H1 (cell line): ENCODE measurements at regions not wholly inside any gene's neighbourhood (a gene's known extent, or its start where the extent isn't known, plus 50 kb on each side); places are given as distances from the start of the nearest gene placed in this dataset.

Source experiments
- CTCF ChIA-PET: fragments of 300-600 bp; sonication (Branson Sonifier 250); formaldehyde crosslinking; loops from one replicate; lab custom pipeline; 2021; ENCODE audit not compliant: partially characterized antibody; lab: Charles Lee
- POLR2A ChIA-PET: fragments of 300-600 bp; sonication (Branson Sonifier 250); formaldehyde crosslinking; loops from one replicate; lab custom pipeline; 2021; ENCODE audit warnings: inconsistent platforms; ENCODE audit not compliant: partially characterized antibody; lab: Charles Lee
- DNase-seq, 2 experiments: peaks; one replicate each; pipeline versions ENCODE4 v3.0.0 to v3.0.0-alpha.2; 2010 to 2022; ENCODE audit warnings: low spot score in 2 of 2, low read depth in 1 of 2, mixed read lengths in 1 of 2
- FAIRE-seq: peaks from 2 replicates; lab custom pipeline; 2011; peaks lifted over from hg19 to GRCh38; lab: Jason Lieb, UNC
- H2AFZ ChIP-seq: 2 replicates; pipeline ENCODE4 v1.8.1; 2012; ENCODE audit warnings: low read length, inconsistent platforms
- H2AK5ac ChIP-seq: 2 replicates; pipeline ENCODE4 v1.6.1; 2013; ENCODE audit warnings: low read depth, low read length
- H2BK120ac ChIP-seq: replicated peaks from 2 replicates; pipeline ENCODE3; 2013; ENCODE audit warnings: low read depth, low read length, inconsistent platforms
- H2BK12ac ChIP-seq: 2 replicates; pipeline ENCODE4 v1.6.1; 2013; ENCODE audit warnings: low read depth, low read length
- H2BK15ac ChIP-seq: 2 replicates; pipeline ENCODE4 v1.6.1; 2013; ENCODE audit warnings: low read length
- H2BK20ac ChIP-seq: 2 replicates; pipeline ENCODE4 v1.6.1; 2013; ENCODE audit warnings: low read length
- H2BK5ac ChIP-seq: 2 replicates; pipeline ENCODE4 v1.6.1; 2013; ENCODE audit warnings: low read depth, low read length
- H3K14ac ChIP-seq: 2 replicates; pipeline ENCODE4 v1.6.1; 2013; ENCODE audit warnings: inconsistent platforms; ENCODE audit not compliant: insufficient read length
- H3K18ac ChIP-seq: 2 replicates; pipeline ENCODE4 v1.6.1; 2013; ENCODE audit warnings: low read length; ENCODE audit errors: extremely low read depth
- H3K23ac ChIP-seq: 2 replicates; pipeline ENCODE4 v1.6.1; 2013; ENCODE audit warnings: inconsistent platforms; ENCODE audit not compliant: insufficient read length
- H3K23me2 ChIP-seq: 2 replicates; pipeline ENCODE4 v1.6.1; 2013; ENCODE audit warnings: low read depth, low read length
- H3K27ac ChIP-seq: 2 replicates; pipeline ENCODE4 v1.6.1; 2011; ENCODE audit warnings: low read depth, low read length, inconsistent platforms
- H3K27me3 ChIP-seq, 4 experiments: replicated peaks in 1 of 4; 1 replicate in 1 of 4; 2 replicates in 3 of 4; pipeline versions ENCODE4 v1.6.1 to v1.8.1; 2011 to 2013; ENCODE audit warnings: low read length in 3 of 4, mild to moderate bottlenecking in 3 of 4, inconsistent platforms in 2 of 4, mixed read lengths in 2 of 4, moderate library complexity in 1 of 4; ENCODE audit not compliant: control insufficient read depth in 3 of 4, insufficient read depth in 3 of 4; ENCODE audit errors: extremely low read depth in 1 of 4
- H3K36me3 ChIP-seq, 4 experiments: 2 replicates each; pipeline versions ENCODE4 v1.6.1 to v1.8.1; 2011 to 2013; ENCODE audit warnings: mild to moderate bottlenecking in 4 of 4, low read length in 3 of 4, moderate library complexity in 2 of 4, control low read depth in 1 of 4, inconsistent platforms in 1 of 4; ENCODE audit not compliant: insufficient read depth in 4 of 4, control insufficient read depth in 2 of 4
- H3K4ac ChIP-seq: replicated peaks from 2 replicates; pipeline ENCODE3; 2013; ENCODE audit warnings: low read length, low read depth, mixed read lengths, inconsistent platforms; ENCODE audit not compliant: insufficient read length
- H3K4me1 ChIP-seq, 4 experiments: replicated peaks in 1 of 4; 1 replicate in 1 of 4; 2 replicates in 3 of 4; pipeline versions ENCODE4 v1.6.1 to v1.8.1; 2011 to 2013; ENCODE audit warnings: low read length in 3 of 4, inconsistent platforms in 2 of 4, mixed read lengths in 1 of 4; ENCODE audit not compliant: insufficient read depth in 4 of 4, control insufficient read depth in 3 of 4
- H3K4me2 ChIP-seq, 2 experiments: 2 replicates each; pipeline versions ENCODE4 v1.6.1 to v1.8.1; 2011 to 2013; ENCODE audit warnings: low read depth in 2 of 2, low read length in 2 of 2, control low read depth in 1 of 2, inconsistent platforms in 1 of 2, mild to moderate bottlenecking in 1 of 2; ENCODE audit not compliant: insufficient read depth in 1 of 2
- H3K4me3 ChIP-seq, 4 experiments: fragments of 200-600, 300-600 bp in 1 of 4; sonication (generic), shearing (Covaris generic), sonication (Bioruptor Twin) in 1 of 4; 2 replicates each; pipeline versions ENCODE4 v1.5.1 to v1.8.1; 2011 to 2016; ENCODE audit warnings: low read length in 4 of 4, low read depth in 3 of 4, control low read depth in 2 of 4, inconsistent platforms in 2 of 4, mild to moderate bottlenecking in 2 of 4, mixed read lengths in 1 of 4, moderate library complexity in 1 of 4; ENCODE audit not compliant: insufficient read depth in 2 of 4; ENCODE audit errors: extremely low read depth in 1 of 4
- H3K56ac ChIP-seq: replicated peaks from 2 replicates; pipeline ENCODE3; 2013; ENCODE audit warnings: low read depth, mild to moderate bottlenecking, mixed read lengths, low read length, inconsistent platforms; ENCODE audit not compliant: insufficient read length
- H3K79me1 ChIP-seq: 2 replicates; pipeline ENCODE4 v1.6.1; 2013; ENCODE audit warnings: low read depth, low read length, control low read depth
- H3K79me2 ChIP-seq, 2 experiments: 2 replicates each; pipeline versions ENCODE4 v1.6.1 to v1.8.1; 2012 to 2013; ENCODE audit warnings: low read length in 2 of 2, mild to moderate bottlenecking in 2 of 2, inconsistent platforms in 1 of 2; ENCODE audit not compliant: insufficient read depth in 2 of 2, control insufficient read depth in 1 of 2
- H3K9ac ChIP-seq, 4 experiments: replicated peaks in 1 of 4; 1 replicate in 1 of 4; 2 replicates in 3 of 4; pipeline versions ENCODE4 v1.6.1 to v1.8.1; 2011 to 2013; ENCODE audit warnings: low read depth in 3 of 4, low read length in 3 of 4, control low read depth in 2 of 4, mild to moderate bottlenecking in 2 of 4, moderate library complexity in 2 of 4, inconsistent platforms in 1 of 4; ENCODE audit errors: extremely low read depth in 1 of 4
- H3K9me3 ChIP-seq, 2 experiments: 2 replicates each; pipeline versions ENCODE4 v1.6.1 to v1.8.1; 2012 to 2013; ENCODE audit warnings: mild to moderate bottlenecking in 2 of 2, moderate library complexity in 2 of 2, control low read depth in 1 of 2, inconsistent platforms in 1 of 2, low read depth in 1 of 2, low read length in 1 of 2, mixed read lengths in 1 of 2; ENCODE audit not compliant: insufficient read depth in 2 of 2
- H4K20me1 ChIP-seq, 2 experiments: replicated peaks in 1 of 2; 2 replicates each; pipeline versions ENCODE3 to v1.8.1; 2011 to 2013; ENCODE audit warnings: inconsistent platforms in 2 of 2, low read length in 2 of 2, mild to moderate bottlenecking in 1 of 2; ENCODE audit not compliant: insufficient read depth in 2 of 2, control insufficient read depth in 1 of 2
- H4K5ac ChIP-seq: 2 replicates; pipeline ENCODE4 v1.6.1; 2013; ENCODE audit warnings: low read length, low read depth, mixed read lengths, inconsistent platforms; ENCODE audit not compliant: insufficient read length
- H4K8ac ChIP-seq: 2 replicates; pipeline ENCODE4 v1.8.0; 2013; ENCODE audit warnings: mild to moderate bottlenecking, moderate library complexity, low read length, inconsistent platforms; ENCODE audit not compliant: insufficient read depth; ENCODE audit errors: extremely low read depth
- H4K91ac ChIP-seq: replicated peaks from 2 replicates; pipeline ENCODE3; 2013; ENCODE audit warnings: low read length, mixed read lengths, inconsistent platforms; ENCODE audit not compliant: insufficient read length
- BACH1 ChIP-seq: IDR thresholded peaks from 2 replicates; pipeline ENCODE4 v1.6.1; 2012; ENCODE audit warnings: low read length, improper control_type of control experiment
- CBX8 ChIP-seq: fragments of 300-800, 300-1000 bp; sonication (generic); IDR thresholded peaks from 2 replicates; pipeline ENCODE4 v1.7.1; 2016; ENCODE audit warnings: low read depth, low read length, borderline replicate concordance
- CHD2 ChIP-seq: IDR thresholded peaks from 2 replicates; pipeline ENCODE4 v1.6.1; 2012; ENCODE audit warnings: low read length, improper control_type of control experiment
- FOSL1 ChIP-seq: IDR thresholded peaks from 2 replicates; pipeline ENCODE4 v1.6.1; 2011; ENCODE audit warnings: mild to moderate bottlenecking, low read depth, low read length, moderate library complexity; ENCODE audit not compliant: insufficient read depth
- MAFK ChIP-seq: IDR thresholded peaks from 2 replicates; pipeline ENCODE4 v1.6.1; 2012; ENCODE audit warnings: low read depth, mild to moderate bottlenecking, improper control_type of control experiment, low read length
- PHF8 ChIP-seq: fragments of 200-600 bp; sonication (generic); conservative IDR thresholded peaks from 2 replicates; pipeline ENCODE4 v1.7.1; 2012; ENCODE audit warnings: low read depth, mild to moderate bottlenecking, inconsistent platforms, low read length, moderate library complexity
- POLR2AphosphoS5 ChIP-seq: IDR thresholded peaks from 2 replicates; pipeline ENCODE4 v1.6.1; 2011; ENCODE audit warnings: low read depth, low read length
- RBBP5 ChIP-seq: IDR thresholded peaks from 2 replicates; pipeline ENCODE4 v1.7.1; 2012; ENCODE audit warnings: low read depth, mild to moderate bottlenecking, inconsistent platforms, low read length, moderate library complexity, borderline replicate concordance
- RNF2 ChIP-seq: fragments of 200-900, 300-1000 bp; sonication (generic); IDR thresholded peaks from 2 replicates; pipeline ENCODE4 v1.7.1; 2016; ENCODE audit warnings: borderline replicate concordance, low read depth, mild to moderate bottlenecking, antibody characterized with exemption, low read length; ENCODE audit not compliant: poor library complexity, severe bottlenecking; ENCODE audit errors: missing control alignments
- SIRT6 ChIP-seq: IDR thresholded peaks from one replicate; pipeline ENCODE4 v1.7.1; 2012; ENCODE audit warnings: low read length, inconsistent platforms
- SP1 ChIP-seq: IDR thresholded peaks from 2 replicates; pipeline ENCODE4 v1.6.1; 2011; ENCODE audit warnings: low read depth, low read length
- SP2 ChIP-seq: IDR thresholded peaks from 2 replicates; pipeline ENCODE4 v1.6.1; 2012; ENCODE audit warnings: mild to moderate bottlenecking, low read length, inconsistent platforms
- SRF ChIP-seq: IDR thresholded peaks from 2 replicates; pipeline ENCODE4 v1.6.1; 2011; ENCODE audit warnings: mild to moderate bottlenecking, low read depth, low read length, moderate library complexity
- SUZ12 ChIP-seq: fragments of 200-600 bp; sonication (generic); IDR thresholded peaks from 2 replicates; pipeline ENCODE4 v1.6.1; 2012; ENCODE audit warnings: mild to moderate bottlenecking, inconsistent platforms, low read length, moderate library complexity, mixed read lengths
- YY1 ChIP-seq: IDR thresholded peaks from 2 replicates; pipeline ENCODE4 v1.6.1; 2011; ENCODE audit warnings: low read depth, mild to moderate bottlenecking, low read length
- WGBS, 2 experiments: shearing (Covaris generic) in 1 of 2; methylation state at CpG; one replicate each; pipeline versions ENCODE4 v1.1.6 to v1.1.7; 2013 to 2015; ENCODE audit warnings: low lambda C conversion rate in 2 of 2, mixed read lengths in 2 of 2, inconsistent platforms in 1 of 2, low coverage in 1 of 2, missing lambda C conversion rate in 1 of 2; ENCODE audit not compliant: insufficient replicate concordance in 2 of 2, insufficient coverage in 1 of 2, insufficient read length in 1 of 2; ENCODE audit errors: extremely low coverage in 1 of 2, missing lambda C conversion rate in 1 of 2; 5-methylcytosine and 5-hydroxymethylcytosine counted together

GRCh38 chr14:28673056-28673455 lies 93.5 kb upstream of the FOXG1 start:
- Histone ChIP-seq H4K8ac (no peak overlapping the region), H3K14ac (no peak overlapping the region), H3K27ac (no peak overlapping the region), H3K4ac (no peak overlapping the region), H3K79me2 (no peaks in the 10 kb centered on the region), H3K27me3 (no peaks in the 10 kb centered on the region), H3K9ac (no peak overlapping the region), H2AK5ac (no peak overlapping the region), H3K4me2 (no peak overlapping the region), H3K56ac (no peak overlapping the region), H2BK5ac (no peak overlapping the region), H4K5ac (no peak overlapping the region), H3K23ac (no peak overlapping the region), H3K4me3 (no peak overlapping the region), H4K91ac (no peak overlapping the region), H3K4me1 (no peaks in the 10 kb centered on the region), H3K23me2 (no peaks in the 10 kb centered on the region), H3K18ac (no peak overlapping the region), H3K9me3 (no peaks in the 10 kb centered on the region), H2BK20ac (no peak overlapping the region)
- ChIA-PET CTCF (no interaction called here), POLR2A (no interaction called here)
- WGBS, 2 experiments, result 91% methylated on average over 4 of the region's 4 CpGs; no CpG with 5 or more reads in 1 of the 2 experiments
- FAIRE-seq, result no peak
- TF ChIP-seq SP1 (no peak), SP2 (no peak), PHF8 (no peak), SRF (no peak), BACH1 (no peak), CBX8 (no peak), POLR2AphosphoS5 (no peak), YY1 (no peak), SUZ12 (no peak), SIRT6 (no peak), RNF2 (no peak), FOSL1 (no peak), CHD2 (no peak), MAFK (no peak), RBBP5 (no peak)
- TF ChIP-seq, all 59 proteins: peak for 0
- Histone ChIP-seq H2AFZ (no peak overlapping the region), H4K20me1 (no peaks in the 10 kb centered on the region), H2BK15ac (no peak overlapping the region), H3K79me1 (no peaks in the 10 kb centered on the region), H2BK12ac (no peak overlapping the region), H3K36me3 (no peaks in the 10 kb centered on the region), H2BK120ac (no peak overlapping the region)
- no peak for DNase-seq
